Cardiac muscle cell (in vitro differentiated cells and primary cell): ENCODE measurements at regions not wholly inside any gene's neighbourhood (a gene's known extent, or its start where the extent isn't known, plus 50 kb on each side); places are given as distances from the start of the nearest gene placed in this dataset.

Experiments used
- DNase-seq, 2 donors: peaks; one replicate each; pipeline versions ENCODE4 v3.0.0 to v3.0.0-alpha.2; 2010 to 2017; ENCODE audit warnings: low read depth in 1 of 2, low spot score in 1 of 2
- H3K27ac ChIP-seq: fragments of 200-600 bp; sonication (generic); 2 replicates; pipeline ENCODE4 v1.5.1; 2016
- H3K27me3 ChIP-seq: fragments of 200-600 bp; sonication (generic); 2 replicates; pipeline ENCODE4 v1.6.0; 2016; ENCODE audit warnings: control low read depth
- H3K36me3 ChIP-seq: fragments of 200-600 bp; sonication (generic); 2 replicates; pipeline ENCODE4 v1.5.1; 2016; ENCODE audit warnings: control low read depth
- H3K4me1 ChIP-seq: fragments of 200-600 bp; sonication (generic); 2 replicates; pipeline ENCODE4 v1.8.1; 2017; ENCODE audit warnings: low read depth, mild to moderate bottlenecking, mixed run types
- H3K4me3 ChIP-seq: fragments of 200-600 bp; sonication (generic); 2 replicates; pipeline ENCODE4 v1.5.1; 2016; ENCODE audit warnings: mild to moderate bottlenecking
- H3K9me3 ChIP-seq: fragments of 200-600 bp; sonication (generic); 2 replicates; pipeline ENCODE4 v1.5.1; 2017; ENCODE audit warnings: low read depth, mild to moderate bottlenecking, control low read depth
- TF ChIP-seq, protein P1 (sequence below): IDR thresholded peaks from 2 replicates; pipeline ENCODE4 v1.5.1; 2012; ENCODE audit warnings: low read depth, mild to moderate bottlenecking, low read length

GRCh38 chr3:83843716-83844115, 1115.1 kb upstream of the CADM2 start:
- TF ChIP-seq, protein P1, sequence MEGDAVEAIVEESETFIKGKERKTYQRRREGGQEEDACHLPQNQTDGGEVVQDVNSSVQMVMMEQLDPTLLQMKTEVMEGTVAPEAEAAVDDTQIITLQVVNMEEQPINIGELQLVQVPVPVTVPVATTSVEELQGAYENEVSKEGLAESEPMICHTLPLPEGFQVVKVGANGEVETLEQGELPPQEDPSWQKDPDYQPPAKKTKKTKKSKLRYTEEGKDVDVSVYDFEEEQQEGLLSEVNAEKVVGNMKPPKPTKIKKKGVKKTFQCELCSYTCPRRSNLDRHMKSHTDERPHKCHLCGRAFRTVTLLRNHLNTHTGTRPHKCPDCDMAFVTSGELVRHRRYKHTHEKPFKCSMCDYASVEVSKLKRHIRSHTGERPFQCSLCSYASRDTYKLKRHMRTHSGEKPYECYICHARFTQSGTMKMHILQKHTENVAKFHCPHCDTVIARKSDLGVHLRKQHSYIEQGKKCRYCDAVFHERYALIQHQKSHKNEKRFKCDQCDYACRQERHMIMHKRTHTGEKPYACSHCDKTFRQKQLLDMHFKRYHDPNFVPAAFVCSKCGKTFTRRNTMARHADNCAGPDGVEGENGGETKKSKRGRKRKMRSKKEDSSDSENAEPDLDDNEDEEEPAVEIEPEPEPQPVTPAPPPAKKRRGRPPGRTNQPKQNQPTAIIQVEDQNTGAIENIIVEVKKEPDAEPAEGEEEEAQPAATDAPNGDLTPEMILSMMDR: no peak
- no peaks in the 10 kb centered on the region for H3K27me3 ChIP-seq
- DNase-seq: no peak
- no peaks in the 10 kb centered on the region for H3K36me3 ChIP-seq
- no peaks in the 10 kb centered on the region for H3K4me1 ChIP-seq
- H3K9me3 ChIP-seq: no peaks in the 10 kb centered on the region
- H3K4me3 ChIP-seq: no peak overlapping the region
- H3K27ac ChIP-seq: no peak overlapping the region

DNA sequence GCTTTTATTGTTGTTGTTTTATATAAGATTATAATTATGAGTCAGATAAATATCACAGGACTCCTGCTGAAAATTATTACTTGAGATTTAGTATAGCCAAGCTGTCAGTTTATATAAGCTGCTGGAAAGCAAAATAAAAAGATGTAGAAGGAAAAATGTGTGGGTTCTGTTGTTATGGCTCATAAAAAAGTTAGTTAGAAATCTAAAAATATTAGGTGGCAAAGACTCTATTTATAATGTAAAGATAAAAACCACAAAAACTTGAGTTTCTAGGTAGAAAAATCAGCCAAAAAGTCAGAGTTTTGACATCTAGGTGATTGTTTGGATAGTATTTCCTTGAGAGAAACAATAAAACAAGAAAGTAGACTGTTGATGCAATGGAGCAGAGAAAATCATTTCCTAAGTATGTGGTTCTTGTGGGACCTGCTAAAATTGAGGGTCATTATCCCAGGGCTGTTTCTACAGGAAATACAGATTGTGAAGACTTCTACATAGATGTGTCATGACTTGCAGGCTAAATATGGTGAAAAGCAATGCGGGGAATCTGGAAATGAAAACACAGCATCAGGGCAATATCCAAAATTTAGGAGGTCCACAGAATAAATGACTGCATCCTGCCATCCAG, 1109.6 kb upstream of the CADM2 start:
- Histone ChIP-seq H3K27ac (no peak overlapping the region), H3K9me3 (no peaks in the 10 kb centered on the region), H3K4me3 (no peak overlapping the region), H3K4me1 (no peaks in the 10 kb centered on the region), H3K27me3 (peaks cover 5% of the 10 kb centered on the region), H3K36me3 (no peaks in the 10 kb centered on the region)
- TF ChIP-seq, protein P1: no peak
- no peak for DNase-seq

GRCh38 chr3:83863380-83863779, 1095.4 kb upstream of the CADM2 start:
- no peaks in the 10 kb centered on the region for H3K9me3 ChIP-seq
- no peaks in the 10 kb centered on the region for H3K27me3 ChIP-seq
- no peak for DNase-seq
- no peak overlapping the region for H3K4me3 ChIP-seq
- no peaks in the 10 kb centered on the region for H3K4me1 ChIP-seq
- TF ChIP-seq, protein P1: no peak
- no peak overlapping the region for H3K27ac ChIP-seq
- H3K36me3 ChIP-seq: no peaks in the 10 kb centered on the region

GRCh38 chr3:83868909-83869567, 1089.8 kb upstream of the CADM2 start:
- Histone ChIP-seq H3K36me3 (no peaks in the 10 kb centered on the region), H3K4me1 (peaks cover 9% of the 10 kb centered on the region), H3K4me3 (no peak overlapping the region), H3K27me3 (no peaks in the 10 kb centered on the region), H3K27ac (no peak overlapping the region), H3K9me3 (no peaks in the 10 kb centered on the region)
- DNase-seq: peak in 1 of 2 donors; percentile 3
- TF ChIP-seq, protein P1: no peak

DNA sequence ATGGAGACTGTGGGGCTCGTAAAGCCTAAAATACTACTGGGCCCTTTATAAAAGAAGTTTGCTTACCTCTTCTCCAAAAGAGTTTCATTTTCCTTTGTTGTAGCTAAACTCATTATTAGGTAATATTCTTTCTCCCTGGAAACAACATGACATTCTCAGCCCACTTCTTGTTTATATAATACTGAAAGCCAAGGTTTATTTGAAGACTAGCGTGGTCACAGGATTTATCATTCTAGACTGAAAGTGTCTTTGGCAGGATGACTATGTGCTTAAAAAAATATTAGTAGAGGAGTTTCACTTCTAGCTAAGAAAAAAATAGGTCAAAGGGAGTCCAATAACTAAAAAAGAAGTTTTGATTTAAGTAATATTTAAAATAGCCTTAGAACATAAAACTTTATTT, 1085.2 kb upstream of the CADM2 start:
- Histone ChIP-seq H3K27me3 (no peaks in the 10 kb centered on the region), H3K4me3 (no peak overlapping the region), H3K9me3 (no peaks in the 10 kb centered on the region), H3K36me3 (no peaks in the 10 kb centered on the region), H3K27ac (no peak overlapping the region), H3K4me1 (peaks cover 9% of the 10 kb centered on the region)
- TF ChIP-seq, protein P1: no peak
- DNase-seq: no peak
